T-helper 1 cell treated with Interleukin-12 subunit alpha and Interleukin-12 subunit beta and Interleukin-4 antibody, amounts not matched to agents 30 μg/mL and 1 μg/mL, for 36 hours (primary cell): ENCODE measurements at regions not wholly inside any gene's neighbourhood (a gene's known extent, or its start where the extent isn't known, plus 50 kb on each side); places are given as distances from the start of the nearest gene placed in this dataset.

Experiments used
- H3K27ac Mint-ChIP-seq: one replicate; pipeline ENCODE4 v1.8.0; 2021; ENCODE audit warnings: mild to moderate bottlenecking, mixed read lengths
- H3K27me3 Mint-ChIP-seq: one replicate; pipeline ENCODE4 v1.8.0; 2021; ENCODE audit warnings: low read depth, mixed read lengths
- H3K36me3 Mint-ChIP-seq: one replicate; pipeline ENCODE4 v1.8.0; 2021; ENCODE audit warnings: low read depth, mixed read lengths
- H3K4me1 Mint-ChIP-seq: one replicate; pipeline ENCODE4 v1.8.0; 2021; ENCODE audit warnings: low read depth, mixed read lengths
- H3K4me3 Mint-ChIP-seq: one replicate; pipeline ENCODE4 v1.8.0; 2021; ENCODE audit warnings: mild to moderate bottlenecking, moderate library complexity, mixed read lengths
- H3K9me3 Mint-ChIP-seq: one replicate; pipeline ENCODE4 v1.8.0; 2021; ENCODE audit warnings: mixed read lengths

DNA sequence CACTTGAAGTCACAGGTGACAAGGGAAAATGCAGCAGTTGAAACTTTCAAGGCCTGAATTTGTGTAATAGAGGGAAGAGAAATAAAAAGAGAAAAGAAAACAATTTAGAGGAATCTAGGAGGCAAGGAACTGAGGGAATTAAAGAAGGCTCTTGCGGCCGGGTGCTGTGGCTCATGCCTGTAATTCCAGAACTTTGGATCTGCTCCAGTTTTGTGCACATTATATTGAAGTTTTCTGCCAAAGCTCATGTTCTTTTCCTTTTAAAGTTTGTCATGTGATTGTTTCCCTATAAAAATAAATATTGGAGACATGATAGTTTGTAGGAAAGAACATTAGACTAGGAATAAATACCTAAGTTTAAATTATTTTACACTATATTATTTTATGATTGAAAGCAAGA lies 433.9 kb upstream of the CPEB2 start:
- Mint-ChIP-seq H3K27me3 (no peaks in the 10 kb centered on the region), H3K36me3 (no peaks in the 10 kb centered on the region), H3K9me3 (peaks cover 14% of the 10 kb centered on the region)

GRCh38 chr4:14575289-14575688 lies 427.0 kb upstream of the CPEB2 start:
- Mint-ChIP-seq H3K4me1 (no peaks in the 10 kb centered on the region), H3K27ac (no peak overlapping the region)

More for the DNA sequence above, 433.9 kb upstream of the CPEB2 start:
- no peak overlapping the region for H3K27ac Mint-ChIP-seq
- no peaks in the 10 kb centered on the region for H3K4me1 Mint-ChIP-seq
- no peak overlapping the region for H3K4me3 Mint-ChIP-seq

GRCh38 chr4:14575919-14576318 lies 426.4 kb upstream of the CPEB2 start:
- no peak overlapping the region for H3K4me3 Mint-ChIP-seq
- H3K4me1 Mint-ChIP-seq: no peaks in the 10 kb centered on the region
- no peaks in the 10 kb centered on the region for H3K36me3 Mint-ChIP-seq

More at GRCh38 chr4:14575289-14575688, 427.0 kb upstream of the CPEB2 start:
- Mint-ChIP-seq H3K9me3 (peaks cover 4% of the 10 kb centered on the region), H3K4me3 (no peak overlapping the region), H3K27me3 (no peaks in the 10 kb centered on the region), H3K36me3 (no peaks in the 10 kb centered on the region)

DNA sequence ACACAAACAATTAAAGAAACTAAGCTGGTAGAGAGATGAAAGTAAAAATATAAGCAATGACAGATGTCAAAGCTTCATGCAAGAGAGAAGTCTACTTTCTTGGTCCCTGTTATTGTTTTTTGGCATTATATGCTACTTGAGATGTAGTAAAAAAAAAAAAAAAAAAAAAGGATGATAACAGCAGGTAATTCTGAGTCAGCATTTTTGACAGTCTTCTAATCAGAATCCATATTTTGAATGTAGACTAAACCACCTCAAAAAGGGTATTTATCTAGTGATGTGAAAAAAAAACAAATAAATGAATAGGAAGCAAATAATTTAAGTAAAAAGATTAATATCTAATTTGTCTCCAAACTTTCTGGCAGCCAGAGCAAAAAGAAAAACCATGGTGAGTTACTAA lies 422.2 kb upstream of the CPEB2 start:
- Mint-ChIP-seq H3K27me3 (no peaks in the 10 kb centered on the region), H3K9me3 (peaks cover 4% of the 10 kb centered on the region), H3K27ac (no peak overlapping the region), H3K4me3 (no peak overlapping the region), H3K36me3 (no peaks in the 10 kb centered on the region), H3K4me1 (no peaks in the 10 kb centered on the region)

More at GRCh38 chr4:14575919-14576318, 426.4 kb upstream of the CPEB2 start:
- peaks cover 4% of the 10 kb centered on the region for H3K9me3 Mint-ChIP-seq
- no peaks in the 10 kb centered on the region for H3K27me3 Mint-ChIP-seq
- H3K27ac Mint-ChIP-seq: no peak overlapping the region

GRCh38 chr4:14581741-14582140 lies 420.5 kb upstream of the CPEB2 start:
- Mint-ChIP-seq H3K27me3 (no peaks in the 10 kb centered on the region), H3K9me3 (no peaks in the 10 kb centered on the region), H3K36me3 (no peaks in the 10 kb centered on the region), H3K4me3 (no peak overlapping the region), H3K27ac (no peak overlapping the region), H3K4me1 (no peaks in the 10 kb centered on the region)

DNA sequence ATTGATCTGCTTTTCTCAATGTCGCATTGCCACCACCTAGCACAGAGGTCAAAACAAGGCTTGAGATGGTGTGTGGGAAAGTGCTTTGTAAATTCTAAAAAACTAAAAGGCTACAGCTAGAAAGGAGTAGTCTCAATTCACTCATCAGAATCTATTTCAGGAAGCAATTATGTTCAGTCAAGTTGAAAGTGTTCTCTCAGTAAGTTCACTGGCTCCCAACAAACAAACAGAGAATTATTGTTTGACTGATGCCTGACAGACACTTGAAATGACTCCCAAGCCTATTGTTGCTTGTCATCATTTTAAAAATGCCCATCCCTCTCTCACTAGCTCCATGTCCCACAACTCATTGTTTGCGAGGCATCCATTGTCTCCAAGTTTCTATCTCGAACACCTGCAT lies 419.6 kb upstream of the CPEB2 start:
- Mint-ChIP-seq H3K27me3 (no peaks in the 10 kb centered on the region), H3K4me3 (no peak overlapping the region), H3K36me3 (no peaks in the 10 kb centered on the region), H3K4me1 (no peaks in the 10 kb centered on the region), H3K9me3 (no peaks in the 10 kb centered on the region), H3K27ac (no peak overlapping the region)

DNA sequence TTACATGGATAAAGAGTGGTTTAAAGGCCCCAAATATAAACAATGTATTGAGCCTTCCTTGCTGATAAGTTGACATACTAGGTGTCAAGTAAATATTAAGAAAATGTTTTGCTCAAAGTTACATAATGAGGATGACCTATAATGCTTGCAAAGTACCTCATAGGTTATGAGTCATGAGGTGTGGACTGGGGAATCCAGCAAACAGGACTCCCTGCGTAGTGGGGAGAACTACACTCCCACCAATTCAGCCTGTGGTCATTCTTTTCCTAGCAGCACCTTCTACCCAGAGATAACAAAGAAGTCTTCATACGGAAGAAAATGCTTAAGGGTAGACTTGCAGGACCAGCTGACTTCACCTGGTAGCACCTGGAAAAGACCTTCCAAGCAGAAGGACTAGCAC lies 418.9 kb upstream of the CPEB2 start:
- H3K4me1 Mint-ChIP-seq: no peaks in the 10 kb centered on the region
- no peak overlapping the region for H3K4me3 Mint-ChIP-seq
- H3K27me3 Mint-ChIP-seq: no peaks in the 10 kb centered on the region
- no peaks in the 10 kb centered on the region for H3K9me3 Mint-ChIP-seq
- no peak overlapping the region for H3K27ac Mint-ChIP-seq
- H3K36me3 Mint-ChIP-seq: no peaks in the 10 kb centered on the region

GRCh38 chr4:14583752-14584151 lies 418.5 kb upstream of the CPEB2 start:
- Mint-ChIP-seq H3K4me3 (no peak overlapping the region), H3K36me3 (no peaks in the 10 kb centered on the region), H3K27me3 (no peaks in the 10 kb centered on the region), H3K4me1 (no peaks in the 10 kb centered on the region), H3K27ac (no peak overlapping the region), H3K9me3 (no peaks in the 10 kb centered on the region)

DNA sequence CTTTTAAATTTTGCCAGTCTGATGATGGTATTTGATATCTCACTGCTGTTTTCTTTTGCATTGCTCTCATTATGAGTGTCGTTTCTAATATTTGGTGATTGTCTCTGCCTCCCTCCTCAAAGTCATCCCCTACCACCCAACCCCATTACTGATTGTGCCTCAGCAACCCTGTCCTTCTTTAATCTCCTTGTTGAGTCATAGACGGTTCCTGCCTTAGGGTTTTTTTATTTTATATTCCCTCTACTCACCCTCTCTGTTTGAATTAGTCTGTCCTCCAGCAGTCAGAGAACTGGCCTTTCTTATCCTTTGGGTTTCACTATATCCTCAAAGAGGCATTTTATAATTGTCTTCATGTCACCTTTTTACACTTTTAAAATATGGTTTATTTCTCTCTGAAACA lies 409.3 kb upstream of the CPEB2 start:
- no peaks in the 10 kb centered on the region for H3K9me3 Mint-ChIP-seq
- H3K27me3 Mint-ChIP-seq: no peaks in the 10 kb centered on the region
- H3K4me3 Mint-ChIP-seq: no peak overlapping the region
- no peaks in the 10 kb centered on the region for H3K36me3 Mint-ChIP-seq
- H3K27ac Mint-ChIP-seq: no peak overlapping the region
- no peaks in the 10 kb centered on the region for H3K4me1 Mint-ChIP-seq

- Mint-ChIP-seq H3K36me3 (no peaks in the 10 kb centered on the region), H3K4me3 (no peak overlapping the region), H3K4me1 (no peaks in the 10 kb centered on the region), H3K9me3 (no peaks in the 10 kb centered on the region), H3K27me3 (no peaks in the 10 kb centered on the region), H3K27ac (no peak overlapping the region)
Measured at GRCh38 chr4:14596028-14596427, 406.3 kb upstream of the CPEB2 start.

DNA sequence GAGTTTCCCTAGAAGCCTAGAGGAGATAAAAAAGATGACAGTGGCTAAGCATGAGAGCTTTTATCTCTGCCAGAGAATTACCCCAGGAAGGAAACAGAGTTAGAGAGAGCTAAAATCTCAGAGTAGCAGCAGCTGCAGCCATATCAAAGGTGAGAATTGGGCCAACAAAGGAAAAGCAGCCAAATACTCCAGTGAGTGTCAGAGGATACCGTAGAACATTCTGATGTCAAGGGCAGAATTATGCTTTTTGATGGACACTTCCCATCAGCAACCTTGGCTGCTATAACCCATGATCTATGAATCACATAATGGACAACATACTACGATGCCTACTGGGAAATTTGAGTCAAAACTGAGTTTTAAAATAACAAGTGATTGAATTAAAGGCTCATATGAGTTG lies 405.8 kb upstream of the CPEB2 start:
- H3K27me3 Mint-ChIP-seq: no peaks in the 10 kb centered on the region
- no peak overlapping the region for H3K4me3 Mint-ChIP-seq
- no peaks in the 10 kb centered on the region for H3K36me3 Mint-ChIP-seq
- no peak overlapping the region for H3K27ac Mint-ChIP-seq
- no peaks in the 10 kb centered on the region for H3K9me3 Mint-ChIP-seq
- no peaks in the 10 kb centered on the region for H3K4me1 Mint-ChIP-seq

- H3K4me3 Mint-ChIP-seq: no peak overlapping the region
- H3K9me3 Mint-ChIP-seq: no peaks in the 10 kb centered on the region
- no peaks in the 10 kb centered on the region for H3K27me3 Mint-ChIP-seq
- no peaks in the 10 kb centered on the region for H3K4me1 Mint-ChIP-seq
- no peak overlapping the region for H3K27ac Mint-ChIP-seq
- no peaks in the 10 kb centered on the region for H3K36me3 Mint-ChIP-seq
Measured at GRCh38 chr4:14596904-14597303, 405.4 kb upstream of the CPEB2 start.

GRCh38 chr4:14602206-14602605 lies 400.1 kb upstream of the CPEB2 start:
- no peak overlapping the region for H3K27ac Mint-ChIP-seq

DNA sequence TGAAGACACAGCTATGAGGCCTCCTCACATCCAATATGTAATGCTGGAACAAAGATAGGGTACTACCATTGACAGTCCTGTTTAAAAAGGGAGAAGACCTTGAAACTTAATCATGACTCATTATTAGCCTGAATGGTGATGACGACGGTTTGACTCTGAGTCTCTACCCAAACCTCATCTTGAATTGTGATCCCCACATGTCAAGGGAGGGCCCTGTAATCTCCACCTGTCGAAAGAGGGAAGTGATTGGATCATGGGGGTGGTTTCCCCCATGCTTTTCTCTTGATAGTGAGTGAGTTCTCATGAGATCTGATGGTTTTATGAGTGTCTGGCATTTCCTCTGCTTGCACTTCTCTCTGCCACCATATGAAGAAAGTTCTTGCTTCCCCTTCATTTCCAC lies 395.3 kb upstream of the CPEB2 start:
- H3K4me1 Mint-ChIP-seq: no peaks in the 10 kb centered on the region
- H3K9me3 Mint-ChIP-seq: no peaks in the 10 kb centered on the region
- no peak overlapping the region for H3K4me3 Mint-ChIP-seq
- H3K27me3 Mint-ChIP-seq: no peaks in the 10 kb centered on the region
- no peaks in the 10 kb centered on the region for H3K36me3 Mint-ChIP-seq
- no peak overlapping the region for H3K27ac Mint-ChIP-seq

More at GRCh38 chr4:14602206-14602605, 400.1 kb upstream of the CPEB2 start:
- Mint-ChIP-seq H3K4me3 (no peak overlapping the region), H3K36me3 (no peaks in the 10 kb centered on the region), H3K4me1 (no peaks in the 10 kb centered on the region), H3K27me3 (no peaks in the 10 kb centered on the region), H3K9me3 (no peaks in the 10 kb centered on the region)

- Mint-ChIP-seq H3K36me3 (no peaks in the 10 kb centered on the region), H3K4me1 (no peaks in the 10 kb centered on the region), H3K4me3 (no peak overlapping the region), H3K27me3 (no peaks in the 10 kb centered on the region), H3K27ac (no peak overlapping the region), H3K9me3 (no peaks in the 10 kb centered on the region)
Measured at GRCh38 chr4:14607578-14607977, 394.7 kb upstream of the CPEB2 start.

DNA sequence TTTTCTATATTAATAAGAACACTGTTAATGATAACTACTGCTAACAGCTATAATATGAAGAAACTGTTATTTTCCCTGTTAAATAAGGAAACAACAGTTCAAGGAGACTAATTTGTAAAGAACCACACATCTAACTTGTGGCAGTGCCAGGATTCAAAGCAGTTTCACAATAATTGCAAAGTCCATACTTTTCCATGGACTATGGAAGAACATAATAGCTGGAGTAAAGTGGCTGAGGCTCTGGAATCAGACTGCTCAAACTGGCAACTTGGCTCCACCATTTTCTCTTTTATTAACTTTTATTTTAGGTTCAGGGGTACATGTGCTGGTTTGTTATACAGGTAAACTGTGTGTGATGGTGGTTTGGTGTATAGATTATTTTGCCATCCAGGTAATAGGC lies 393.7 kb upstream of the CPEB2 start:
- Mint-ChIP-seq H3K36me3 (no peaks in the 10 kb centered on the region), H3K9me3 (no peaks in the 10 kb centered on the region), H3K27ac (no peak overlapping the region), H3K4me3 (no peak overlapping the region), H3K4me1 (no peaks in the 10 kb centered on the region), H3K27me3 (no peaks in the 10 kb centered on the region)
